ENCODE measurements at regions not wholly inside any gene's neighbourhood (a gene's known extent, or its start where the extent isn't known, plus 50 kb on each side); places are given as distances from the start of the nearest gene placed in this dataset.

GRCh38 chr11:45565446-45565988, 99.9 kb downstream of the CHST1 start:
- Histone ChIP-seq H3K4me3 (no peak overlapping the region), H3K36me3 (no peaks in the 10 kb centered on the region), H3K27ac (no peak overlapping the region), H3K27me3 (replicated peaks; ENCODE audit: insufficient read depth) (no peaks in the 10 kb centered on the region), H3K4me1 (ENCODE audit: control insufficient read depth in 1 of 2, low read depth in 2 of 2) (peaks cover 0 to 11% of the 10 kb centered on the region in 2 donors), H3K9me3 (no peaks in the 10 kb centered on the region)
- no peak for DNase-seq (ENCODE audit: low spot score)
- ATAC-seq (ENCODE audit: insufficient number of reproducible peaks, low FRiP score, low read depth), result no peak
- no peak for TF ChIP-seq CTCF (IDR thresholded peaks at IDR 0.05)

GRCh38 chr11:45563810-45564209, 101.6 kb downstream of the CHST1 start:
- no peaks in the 10 kb centered on the region for H3K9me3 ChIP-seq
- H3K36me3 ChIP-seq, result no peaks in the 10 kb centered on the region
- DNase-seq (ENCODE audit: low spot score) (no peak), ATAC-seq (ENCODE audit: insufficient number of reproducible peaks, low FRiP score, low read depth) (no peak)
- H3K27me3 ChIP-seq (replicated peaks; ENCODE audit: insufficient read depth), result no peaks in the 10 kb centered on the region
- no peak overlapping the region for H3K27ac ChIP-seq
- no peak for TF ChIP-seq CTCF (IDR thresholded peaks at IDR 0.05)
- peaks cover 0 to 11% of the 10 kb centered on the region in 2 donors for H3K4me1 ChIP-seq (ENCODE audit: control insufficient read depth in 1 of 2, low read depth in 2 of 2)
- no peak overlapping the region for H3K4me3 ChIP-seq

GRCh38 chr11:45563171-45563570, 102.3 kb downstream of the CHST1 start:
- no peaks in the 10 kb centered on the region for H3K36me3 ChIP-seq
- no peaks in the 10 kb centered on the region for H3K9me3 ChIP-seq
- no peaks in the 10 kb centered on the region for H3K27me3 ChIP-seq (replicated peaks; ENCODE audit: insufficient read depth)
- no peak for DNase-seq (ENCODE audit: low spot score)
- TF ChIP-seq CTCF (IDR thresholded peaks at IDR 0.05), result no peak
- ATAC-seq (ENCODE audit: insufficient number of reproducible peaks, low FRiP score, low read depth), result no peak
- H3K4me3 ChIP-seq, result no peak overlapping the region
- no peak overlapping the region for H3K27ac ChIP-seq
- H3K4me1 ChIP-seq (ENCODE audit: control insufficient read depth in 1 of 2, low read depth in 2 of 2), result peaks cover 0 to 11% of the 10 kb centered on the region in 2 donors

- DNase-seq (ENCODE audit: low spot score), result no peak
- H3K27me3 ChIP-seq (replicated peaks; ENCODE audit: insufficient read depth), result no peaks in the 10 kb centered on the region
- H3K9me3 ChIP-seq, result no peaks in the 10 kb centered on the region
- H3K36me3 ChIP-seq, result no peaks in the 10 kb centered on the region
- H3K27ac ChIP-seq, result no peak overlapping the region
- peaks cover 0 to 11% of the 10 kb centered on the region in 2 donors for H3K4me1 ChIP-seq (ENCODE audit: control insufficient read depth in 1 of 2, low read depth in 2 of 2)
- no peak overlapping the region for H3K4me3 ChIP-seq
- no peak for ATAC-seq (ENCODE audit: insufficient number of reproducible peaks, low FRiP score, low read depth)
- TF ChIP-seq CTCF (IDR thresholded peaks at IDR 0.05), result no peak
These were observed 104.5 kb downstream of the CHST1 start for GRCh38 chr11:45560913-45561281.

- ATAC-seq (ENCODE audit: insufficient number of reproducible peaks, low FRiP score, low read depth), result no peak
- H3K36me3 ChIP-seq, result no peaks in the 10 kb centered on the region
- H3K4me3 ChIP-seq, result no peak overlapping the region
These were observed 105.1 kb downstream of the CHST1 start for GRCh38 chr11:45560155-45560912.

More at GRCh38 chr11:45560155-45560912, 105.1 kb downstream of the CHST1 start:
- no peak overlapping the region for H3K27ac ChIP-seq
- no peaks in the 10 kb centered on the region for H3K9me3 ChIP-seq
- DNase-seq (ENCODE audit: low spot score), result no peak
- no peaks in the 10 kb centered on the region for H3K27me3 ChIP-seq (replicated peaks; ENCODE audit: insufficient read depth)
- peaks cover 0 to 11% of the 10 kb centered on the region in 2 donors for H3K4me1 ChIP-seq (ENCODE audit: control insufficient read depth in 1 of 2, low read depth in 2 of 2)
- no peak for TF ChIP-seq CTCF (IDR thresholded peaks at IDR 0.05)
